GM04504 (cell line): ENCODE measurements at regions not wholly inside any gene's neighbourhood (a gene's known extent, or its start where the extent isn't known, plus 50 kb on each side); places are given as distances from the start of the nearest gene placed in this dataset.
A peak's percentile ranks its signal among the peaks of the same experiment; 100 is the strongest.
"Not testable (repeated sequence)": the region's sequence is repeated elsewhere in the genome, so short reads cannot be mapped to it uniquely, and the experiment has no call there.

Experiments
- DNase-seq: peaks from one replicate; pipeline ENCODE4 v3.0.0-alpha.2; 2012; ENCODE audit warnings: low read depth

DNA sequence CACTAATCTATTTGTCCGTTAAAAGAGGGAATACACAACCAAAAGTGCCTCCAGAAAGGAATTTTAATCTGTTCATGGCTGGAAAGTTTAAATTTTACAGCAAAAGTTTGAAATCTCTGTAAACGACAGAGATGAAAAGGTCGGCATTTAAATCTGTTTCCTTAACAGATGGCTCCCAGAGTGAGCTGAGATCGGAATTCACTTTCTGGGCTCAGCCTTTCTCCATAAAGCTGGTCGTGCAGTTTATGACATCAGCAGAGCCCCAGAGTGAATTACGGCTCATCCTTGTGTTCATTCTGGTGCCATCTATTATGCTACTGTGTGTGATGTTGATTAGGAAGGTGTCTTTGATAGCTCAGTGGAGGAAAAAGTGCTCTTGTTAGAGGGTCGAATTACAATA, 117.6 kb upstream of the ZFP64 start:
- no peak for DNase-seq

DNA sequence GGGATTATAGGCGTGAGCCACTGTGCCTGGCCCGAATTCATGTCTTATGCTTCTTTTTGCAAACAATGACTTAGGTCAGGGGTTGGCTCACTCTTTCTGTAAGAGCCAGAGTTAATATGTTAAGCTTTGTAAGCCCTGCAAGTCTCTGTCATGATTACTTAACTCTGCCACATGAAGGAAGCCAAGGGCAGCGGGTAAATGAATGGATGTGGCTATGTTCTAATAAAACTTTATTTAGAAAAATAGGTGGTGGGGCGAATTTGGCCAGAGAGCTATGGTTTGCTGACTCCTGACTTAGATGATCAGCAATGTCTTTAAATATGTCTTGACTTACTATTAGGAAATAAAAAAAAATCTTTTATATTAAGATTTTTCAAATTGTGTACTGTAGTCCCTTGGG, 114.9 kb upstream of the ZFP64 start:
- no peak for DNase-seq

GRCh38 chr20:52305858-52306257, 114.3 kb upstream of the ZFP64 start:
- DNase-seq, result no peak

- DNase-seq, result no peak
Measured at GRCh38 chr20:52305024-52305645, 113.6 kb upstream of the ZFP64 start.

- no peak for DNase-seq
Measured at GRCh38 chr20:52303281-52303950, 111.8 kb upstream of the ZFP64 start.

GRCh38 chr20:52302736-52303135, 111.2 kb upstream of the ZFP64 start:
- DNase-seq, result no peak

DNA sequence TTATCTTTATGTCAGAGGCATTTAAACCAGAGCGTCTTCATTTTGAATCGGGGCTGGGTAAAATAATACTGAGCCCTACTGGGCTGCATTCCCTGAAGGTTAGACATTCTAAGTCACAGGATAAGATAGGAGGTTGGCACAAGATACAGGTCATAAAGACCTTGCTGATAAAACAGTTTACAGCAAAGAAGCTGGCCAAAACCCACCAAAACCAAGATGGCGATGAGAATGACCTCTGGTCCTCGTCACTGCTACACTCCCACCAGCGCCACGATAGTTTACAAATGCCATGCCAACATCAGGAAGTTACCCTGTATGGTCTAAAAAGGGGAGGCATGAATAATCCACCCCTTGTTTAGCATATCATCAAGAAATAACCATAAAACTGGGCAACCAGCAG, 110.5 kb upstream of the ZFP64 start:
- DNase-seq, result not testable (repeated sequence)

DNA sequence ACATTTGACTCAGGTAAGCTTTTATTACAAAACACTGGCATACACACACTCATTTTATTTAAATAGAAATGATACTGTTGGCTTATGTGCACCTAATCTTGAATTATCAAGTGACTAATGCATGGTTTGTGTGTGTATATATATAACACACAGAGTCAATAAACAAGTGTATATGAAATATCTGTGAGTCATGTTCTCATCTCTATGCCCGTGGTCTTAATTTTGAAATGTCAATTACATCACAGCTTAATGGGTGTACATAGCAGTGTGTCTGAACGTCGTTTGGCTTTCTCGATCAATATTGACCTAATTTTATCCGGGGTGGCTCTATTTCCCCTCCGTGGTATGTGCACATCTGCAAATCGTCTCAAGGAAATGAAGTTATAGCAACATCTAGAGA, 104.0 kb upstream of the ZFP64 start:
- no peak for DNase-seq

- no peak for DNase-seq
Measured at GRCh38 chr20:52294106-52294628, 102.6 kb upstream of the ZFP64 start.

GRCh38 chr20:52291109-52291508, 99.5 kb upstream of the ZFP64 start:
- DNase-seq, result no peak

- DNase-seq, result no peak
Measured at GRCh38 chr20:52290569-52290968, 99.0 kb upstream of the ZFP64 start.

GRCh38 chr20:52289956-52290565, 98.5 kb upstream of the ZFP64 start:
- DNase-seq, result no peak

DNA sequence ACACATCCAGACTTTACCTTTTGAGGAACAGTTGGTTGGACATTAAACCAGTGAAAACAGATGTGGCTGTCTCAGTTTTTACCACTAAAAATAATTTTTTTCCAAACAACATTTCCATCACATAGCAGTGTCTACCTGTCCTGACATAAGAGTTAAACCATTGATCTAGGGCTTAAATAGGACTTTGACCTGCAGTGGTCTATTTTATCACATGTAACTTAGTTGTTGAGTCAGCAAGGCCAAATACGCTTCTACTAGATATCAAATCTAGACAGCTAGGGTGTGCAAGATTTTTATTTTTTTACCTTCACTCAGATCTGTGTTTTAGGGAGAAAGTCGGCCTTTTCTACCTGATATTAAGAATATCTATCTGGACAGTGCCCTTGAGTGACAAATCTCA, 88.8 kb upstream of the ZFP64 start:
- no peak for DNase-seq

- no peak for DNase-seq
Measured at GRCh38 chr20:52279706-52280105, 88.1 kb upstream of the ZFP64 start.

DNA sequence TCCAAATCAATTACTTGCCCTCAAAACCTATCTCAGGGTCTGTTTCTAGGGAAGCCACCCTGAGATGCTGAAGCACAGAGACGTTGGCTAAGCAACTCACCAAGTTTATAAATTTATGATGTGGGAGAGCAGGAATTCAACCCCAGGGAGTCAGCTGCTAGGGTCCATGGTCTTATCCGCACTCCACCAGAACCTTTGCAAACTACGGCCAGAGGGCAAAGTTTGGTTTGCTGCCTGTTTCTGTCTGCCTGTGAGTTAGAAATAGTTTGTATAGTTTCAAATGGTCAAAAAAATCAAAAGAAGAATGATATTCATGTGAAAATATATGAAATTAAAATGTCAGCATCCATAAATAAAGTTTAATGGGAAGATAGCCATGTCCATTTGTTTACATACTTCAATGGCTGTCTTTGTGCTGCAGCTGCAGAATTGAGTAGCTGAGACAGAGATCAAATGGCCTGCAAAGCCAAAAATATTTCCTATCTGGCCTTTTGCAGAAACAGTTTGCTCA, 83.7 kb upstream of the ZFP64 start:
- DNase-seq, result no peak

- DNase-seq, result no peak
Measured at GRCh38 chr20:52270696-52271095, 79.1 kb upstream of the ZFP64 start.

DNA sequence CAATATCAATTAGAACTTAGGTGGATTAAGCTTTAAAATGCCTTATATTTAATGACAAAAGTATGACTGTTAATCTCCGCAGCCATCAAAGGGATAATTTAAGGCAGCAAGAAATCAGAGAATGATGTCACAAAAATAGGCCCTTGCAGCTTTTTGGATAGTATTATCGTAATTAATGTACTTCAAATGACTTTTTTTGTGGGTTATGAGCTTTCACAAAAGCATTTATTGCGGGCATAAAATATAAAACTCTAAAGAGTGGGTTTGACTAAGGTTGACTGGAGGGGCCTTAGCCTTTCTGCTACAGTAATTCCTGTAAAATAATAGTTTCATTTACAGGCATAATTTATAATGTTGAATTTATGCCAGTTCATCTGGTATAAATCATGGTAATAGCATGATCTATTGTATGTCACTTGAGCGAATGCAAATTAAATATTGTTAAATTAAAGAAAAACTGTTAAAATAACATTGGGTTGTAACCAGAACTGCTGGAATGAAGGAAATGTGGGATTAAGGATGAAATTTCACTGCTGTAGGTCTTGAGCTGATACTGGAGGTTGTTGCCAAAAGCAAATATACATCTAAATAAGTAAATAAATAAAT, 78.5 kb upstream of the ZFP64 start:
- DNase-seq, result no peak

DNA sequence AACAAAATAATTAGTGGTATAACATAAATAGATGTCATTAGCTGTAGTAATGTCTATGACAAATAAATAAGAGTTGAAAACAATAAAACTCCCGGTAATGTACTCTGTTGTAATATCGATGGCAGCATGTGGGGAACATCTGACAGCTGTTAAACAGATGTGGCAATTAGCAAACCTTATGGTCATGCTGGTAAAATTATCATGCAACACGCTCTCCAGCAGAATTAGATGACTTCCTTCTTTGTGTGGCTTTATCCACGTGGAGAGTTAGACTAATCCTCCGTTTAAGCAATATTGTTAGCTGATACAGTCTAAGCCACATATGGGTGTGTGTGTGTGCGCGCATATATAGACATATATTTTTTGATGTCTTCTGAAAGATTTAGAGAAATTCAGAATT, 77.7 kb upstream of the ZFP64 start:
- peak; percentile 44 for DNase-seq

DNA sequence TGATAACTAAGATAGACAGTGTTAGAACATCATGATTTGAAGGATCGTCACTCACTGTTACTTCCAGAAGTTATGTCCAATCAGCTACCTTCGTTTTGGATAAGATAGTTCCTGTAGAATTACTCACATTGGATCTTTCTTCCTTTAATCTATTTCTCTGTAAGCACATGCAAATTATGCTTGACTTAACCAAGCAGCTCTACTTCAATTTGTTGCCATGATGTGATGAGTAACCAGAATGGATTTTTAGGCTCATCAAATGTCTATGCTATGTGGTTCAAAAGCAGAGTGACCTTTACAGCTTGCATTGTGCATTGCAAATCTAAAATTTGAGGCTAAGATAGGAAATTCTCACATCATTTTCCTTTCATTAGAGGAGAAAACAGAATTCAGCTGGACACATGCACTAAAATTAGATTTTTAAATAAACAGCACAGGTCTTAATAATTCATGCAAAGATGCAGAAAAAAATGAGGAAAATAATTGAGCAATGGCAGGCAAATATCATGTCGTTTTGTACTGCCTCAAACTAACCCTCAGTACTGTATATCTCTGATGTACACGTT, 76.7 kb upstream of the ZFP64 start:
- no peak for DNase-seq

GRCh38 chr20:52267418-52267817, 75.8 kb upstream of the ZFP64 start:
- DNase-seq, result no peak

DNA sequence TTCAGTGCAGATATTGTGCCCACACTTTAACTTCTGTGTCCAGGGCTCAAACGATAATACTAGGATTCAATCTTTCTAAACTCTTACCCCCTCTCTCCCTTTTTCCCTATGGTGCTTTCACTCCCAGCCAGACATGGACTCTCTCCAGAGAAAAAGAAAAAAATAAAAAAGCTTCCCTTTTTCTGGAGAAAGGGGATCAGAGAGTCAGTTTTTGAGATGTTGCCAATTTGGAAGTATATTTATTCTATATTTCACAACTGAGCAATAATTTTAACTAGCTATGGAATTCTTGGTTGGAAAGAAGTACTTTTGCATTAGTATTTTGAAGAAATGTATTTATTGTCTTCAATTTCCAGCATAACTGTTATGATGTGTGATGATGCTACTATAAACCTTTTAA, 72.2 kb upstream of the ZFP64 start:
- no peak for DNase-seq

GRCh38 chr20:52261792-52262191, 70.2 kb upstream of the ZFP64 start:
- no peak for DNase-seq

DNA sequence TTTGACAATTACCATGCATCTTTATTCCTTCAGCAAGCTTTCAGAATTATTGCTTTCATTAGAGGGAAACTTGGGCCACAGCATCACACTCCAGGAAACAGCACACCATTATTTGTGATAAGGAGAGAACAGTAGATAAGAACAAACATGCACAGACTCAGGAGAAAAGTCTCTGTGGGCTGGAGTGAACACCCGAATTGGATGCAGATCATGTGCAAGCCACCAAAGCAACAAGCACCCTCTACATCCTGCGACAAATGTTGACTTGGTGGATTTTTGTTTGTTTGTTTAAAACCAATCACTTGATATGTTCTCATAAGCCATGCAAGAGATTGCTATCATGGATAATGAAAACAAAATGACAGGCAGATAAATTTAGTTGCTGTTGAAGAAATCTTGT, 67.7 kb upstream of the ZFP64 start:
- no peak for DNase-seq
